Colonic mucosa (tissue), 4 donors: ENCODE measurements at regions not wholly inside any gene's neighbourhood (a gene's known extent, or its start where the extent isn't known, plus 50 kb on each side); places are given as distances from the start of the nearest gene placed in this dataset.

Experiments
- DNase-seq: peaks from one replicate; pipeline ENCODE4 v3.0.0-alpha.2; 2020
- H3K27ac ChIP-seq: fragments of 200-600 bp; one replicate; pipeline ENCODE4 v1.8.0; 2021
- H3K27me3 ChIP-seq: fragments of 200-600 bp; one replicate; pipeline ENCODE4 v1.8.0; 2021
- H3K36me3 ChIP-seq: fragments of 200-600 bp; one replicate; pipeline ENCODE4 v1.8.0; 2021
- H3K4me1 ChIP-seq: fragments of 200-600 bp; one replicate; pipeline ENCODE4 v1.8.0; 2021; ENCODE audit warnings: mild to moderate bottlenecking
- H3K4me3 ChIP-seq: fragments of 200-600 bp; one replicate; pipeline ENCODE4 v1.8.0; 2021
- H3K9ac ChIP-seq, 2 donors: one replicate each; pipeline ENCODE4 v1.7.0; 2013; ENCODE audit warnings: control low read depth in 2 of 2, low read depth in 2 of 2, low read length in 2 of 2
- H3K9me3 ChIP-seq: fragments of 200-600 bp; one replicate; pipeline ENCODE4 v1.8.0; 2021
- intact Hi-C: fragments of 100-400 bp; cut with DNase I; formaldehyde crosslinking; loops from one replicate; pipeline ENCODE4 v1.14.1; 2022
- TF ChIP-seq, protein P1 (sequence below): fragments of 200-600 bp; IDR thresholded peaks from one replicate; pipeline ENCODE4 v1.8.0; 2022; ENCODE audit warnings: antibody characterized with exemption, mild to moderate bottlenecking
- donor health status: healthy.
- donor health status: DM: no; HTN: no; CAD: no.
- donor health status: DM: no; HTN: no; CAD: no.

DNA sequence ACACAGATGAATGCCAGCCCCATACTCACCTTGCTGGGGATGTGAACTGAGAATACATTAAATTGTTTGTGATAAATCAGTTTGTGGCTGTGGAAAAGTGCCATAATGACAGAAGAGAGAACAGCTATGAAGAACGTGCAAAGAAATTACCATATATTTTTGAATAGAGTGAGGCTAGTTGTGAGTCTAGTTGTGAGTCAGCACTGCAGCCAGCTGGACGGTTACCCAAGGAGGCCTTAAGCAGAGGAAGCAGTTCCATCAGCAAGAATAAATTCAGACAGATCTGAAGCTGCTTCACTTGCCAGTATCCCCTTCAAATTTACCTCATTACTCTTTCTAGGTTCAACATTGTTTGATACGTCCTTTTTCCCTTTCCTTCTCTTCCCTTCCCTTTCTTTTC, 446.0 kb downstream of the MTRR start:
- no peaks in the 10 kb centered on the region for H3K9me3 ChIP-seq
- H3K9ac ChIP-seq: no peak overlapping the region
- H3K4me3 ChIP-seq: no peak overlapping the region
- no peak overlapping the region for H3K27ac ChIP-seq
- intact Hi-C loops: no loop called here
- TF ChIP-seq, protein P1, sequence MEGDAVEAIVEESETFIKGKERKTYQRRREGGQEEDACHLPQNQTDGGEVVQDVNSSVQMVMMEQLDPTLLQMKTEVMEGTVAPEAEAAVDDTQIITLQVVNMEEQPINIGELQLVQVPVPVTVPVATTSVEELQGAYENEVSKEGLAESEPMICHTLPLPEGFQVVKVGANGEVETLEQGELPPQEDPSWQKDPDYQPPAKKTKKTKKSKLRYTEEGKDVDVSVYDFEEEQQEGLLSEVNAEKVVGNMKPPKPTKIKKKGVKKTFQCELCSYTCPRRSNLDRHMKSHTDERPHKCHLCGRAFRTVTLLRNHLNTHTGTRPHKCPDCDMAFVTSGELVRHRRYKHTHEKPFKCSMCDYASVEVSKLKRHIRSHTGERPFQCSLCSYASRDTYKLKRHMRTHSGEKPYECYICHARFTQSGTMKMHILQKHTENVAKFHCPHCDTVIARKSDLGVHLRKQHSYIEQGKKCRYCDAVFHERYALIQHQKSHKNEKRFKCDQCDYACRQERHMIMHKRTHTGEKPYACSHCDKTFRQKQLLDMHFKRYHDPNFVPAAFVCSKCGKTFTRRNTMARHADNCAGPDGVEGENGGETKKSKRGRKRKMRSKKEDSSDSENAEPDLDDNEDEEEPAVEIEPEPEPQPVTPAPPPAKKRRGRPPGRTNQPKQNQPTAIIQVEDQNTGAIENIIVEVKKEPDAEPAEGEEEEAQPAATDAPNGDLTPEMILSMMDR: no peak
- no peak for DNase-seq
- no peaks in the 10 kb centered on the region for H3K4me1 ChIP-seq
- no peaks in the 10 kb centered on the region for H3K27me3 ChIP-seq
- no peaks in the 10 kb centered on the region for H3K36me3 ChIP-seq

DNA sequence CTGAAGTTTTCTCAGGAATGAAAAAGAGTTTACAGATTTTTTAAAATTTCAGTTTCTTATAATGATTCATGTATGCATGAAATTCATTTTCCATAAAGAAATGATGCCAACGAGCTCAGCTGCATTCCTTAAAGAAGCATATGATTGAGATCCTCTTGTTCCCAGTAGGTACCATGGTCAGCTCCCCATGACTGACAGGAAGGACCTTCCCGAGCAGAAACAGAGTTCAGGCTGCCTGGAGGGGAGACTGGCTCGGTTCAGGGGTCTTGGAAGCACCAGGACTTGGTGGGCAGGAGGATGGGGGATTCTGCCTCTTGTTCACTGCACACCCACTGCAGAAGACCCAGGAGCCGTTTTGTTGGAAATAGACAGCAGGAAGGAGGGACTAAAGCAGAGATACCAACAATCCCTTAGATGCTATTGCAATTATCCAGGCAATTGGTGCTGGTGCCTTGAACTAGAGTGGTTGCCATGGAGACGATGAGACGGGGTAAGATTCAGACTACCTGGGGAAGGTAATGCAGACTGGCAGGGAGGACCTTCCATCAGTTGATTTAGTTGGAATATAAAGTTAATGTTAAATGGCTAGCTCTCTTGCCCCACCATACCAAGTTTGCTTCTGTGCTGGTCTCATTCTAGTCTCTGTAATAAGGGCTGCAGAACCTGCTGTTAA, 447.8 kb downstream of the MTRR start:
- Histone ChIP-seq H3K27ac (no peak overlapping the region), H3K27me3 (no peaks in the 10 kb centered on the region), H3K4me3 (no peak overlapping the region), H3K9me3 (no peaks in the 10 kb centered on the region), H3K4me1 (no peaks in the 10 kb centered on the region), H3K9ac (no peak overlapping the region), H3K36me3 (no peaks in the 10 kb centered on the region)
- intact Hi-C loops: no loop called here
- TF ChIP-seq, protein P1: no peak
- no peak for DNase-seq

DNA sequence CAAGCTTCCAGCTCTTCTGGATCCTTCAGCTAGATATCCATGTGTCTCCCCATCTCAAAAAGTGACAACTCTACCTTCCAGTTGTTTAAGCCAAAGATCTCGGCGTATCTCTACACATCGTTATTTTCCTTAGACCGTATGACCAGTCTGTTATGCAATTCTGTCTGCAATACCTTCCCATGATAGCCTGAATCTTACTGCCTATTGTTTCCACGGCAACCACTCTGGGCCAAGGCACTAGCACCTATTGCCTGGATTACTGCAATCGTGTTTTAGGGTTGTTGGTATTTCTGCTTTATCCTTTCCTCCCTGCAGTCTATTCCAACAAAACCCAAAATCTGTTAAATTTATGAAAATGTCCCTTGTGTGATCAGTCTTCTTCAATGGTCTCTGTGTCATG, 448.4 kb downstream of the MTRR start:
- Histone ChIP-seq H3K27ac (no peak overlapping the region), H3K27me3 (no peaks in the 10 kb centered on the region), H3K4me1 (no peaks in the 10 kb centered on the region), H3K4me3 (no peak overlapping the region), H3K36me3 (no peaks in the 10 kb centered on the region), H3K9me3 (no peaks in the 10 kb centered on the region), H3K9ac (no peak overlapping the region)
- TF ChIP-seq, protein P1: no peak
- DNase-seq: no peak
- intact Hi-C loops: no loop called here

DNA sequence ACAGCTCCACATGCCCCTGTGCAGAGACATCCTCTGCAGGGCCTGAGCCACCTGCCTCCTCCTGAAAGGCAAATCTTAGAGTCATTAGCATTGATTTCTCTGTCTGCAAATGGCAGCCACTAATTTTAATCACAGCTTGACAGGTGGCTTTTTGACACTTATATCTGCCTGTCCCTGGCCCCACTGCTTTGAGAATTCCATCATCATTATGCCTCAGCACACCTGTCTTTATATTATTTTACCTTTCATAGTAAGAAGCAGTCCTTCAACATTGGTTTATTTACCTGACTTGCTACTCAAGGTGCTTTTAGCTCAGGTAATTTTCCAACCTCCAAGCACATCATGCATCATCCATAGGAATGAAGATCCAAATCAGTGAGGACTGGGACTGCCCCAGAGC, 451.3 kb downstream of the MTRR start:
- Histone ChIP-seq H3K27ac (no peak overlapping the region), H3K9me3 (no peaks in the 10 kb centered on the region), H3K36me3 (no peaks in the 10 kb centered on the region), H3K4me1 (no peaks in the 10 kb centered on the region), H3K27me3 (no peaks in the 10 kb centered on the region), H3K9ac (no peak overlapping the region), H3K4me3 (no peak overlapping the region)
- TF ChIP-seq, protein P1: no peak
- intact Hi-C loops: no loop called here
- DNase-seq: no peak

DNA sequence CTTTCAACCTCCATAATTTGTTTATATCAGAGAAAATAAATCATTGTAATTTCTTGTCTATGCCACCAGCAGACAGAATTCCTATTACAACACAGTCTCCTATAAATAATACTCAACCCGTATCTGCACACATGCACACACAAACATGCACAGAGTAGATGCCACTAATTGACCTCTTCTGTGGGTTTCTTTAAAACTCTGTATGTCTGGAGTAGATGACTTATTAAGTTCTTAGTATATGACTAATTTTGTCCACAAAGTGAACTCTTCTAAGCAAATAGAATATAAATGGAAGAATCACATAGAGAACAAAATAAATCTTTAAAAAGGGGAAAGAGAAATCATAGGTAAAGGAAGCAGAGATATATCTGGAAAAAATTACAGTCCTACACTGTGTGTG, 452.3 kb downstream of the MTRR start:
- Histone ChIP-seq H3K9ac (no peak overlapping the region), H3K27me3 (no peaks in the 10 kb centered on the region), H3K4me1 (no peaks in the 10 kb centered on the region), H3K36me3 (no peaks in the 10 kb centered on the region), H3K4me3 (no peak overlapping the region), H3K27ac (no peak overlapping the region), H3K9me3 (no peaks in the 10 kb centered on the region)
- TF ChIP-seq, protein P1: no peak
- DNase-seq: no peak
- intact Hi-C loops: no loop called here
